GM12878 (cell line): ENCODE measurements at regions not wholly inside any gene's neighbourhood (a gene's known extent, or its start where the extent isn't known, plus 50 kb on each side); places are given as distances from the start of the nearest gene placed in this dataset.

Source experiments
- ATAC-seq: fragments of 200-7000 bp; cut with Tn5 transposase; 3 replicates; pipeline ENCODE4 v1.9.1; 2020; ENCODE audit warnings: mild to moderate bottlenecking, moderate library complexity
- BruUV-seq: library from RNA; stranded (reverse); fragments of 400-500 nt; replicated peaks from 2 replicates; lab custom pipeline; 2021; lab: Mats Ljungman, UMichigan
- CTCF ChIA-PET: fragments of 300-600 bp; sonication (Branson Sonifier 250); formaldehyde crosslinking; extraction: SDS; loops from one replicate; lab custom pipeline; 2021; ENCODE audit warnings: inconsistent platforms; lab: Yijun Ruan, JAX
- POLR2A ChIA-PET: fragments of 350-600 bp; formaldehyde crosslinking; extraction: SDS; loops from one replicate; lab custom pipeline; 2021; ENCODE audit warnings: inconsistent platforms; lab: Charles Lee
- RAD21 ChIA-PET: fragments of 300-600 bp; sonication (Branson Sonifier 250); formaldehyde crosslinking; loops from one replicate; lab custom pipeline; 2023; ENCODE audit warnings: antibody characterized with exemption; ENCODE audit not compliant: unreplicated experiment; lab: Charles Lee
- SMC1A ChIA-PET: fragments of 300-600 bp; sonication (Branson Sonifier 250); formaldehyde crosslinking; loops from one replicate; lab custom pipeline; 2023; ENCODE audit not compliant: unreplicated experiment, uncharacterized antibody; lab: Charles Lee
- DNase-seq: peaks from one replicate; pipeline ENCODE4 v3.0.0-alpha.2; 2011; ENCODE audit warnings: low read depth, low spot score
- FAIRE-seq: peaks from 3 replicates; lab custom pipeline; 2011; peaks lifted over from hg19 to GRCh38; lab: Jason Lieb, UNC
- H2AFZ ChIP-seq: 2 replicates; pipeline ENCODE4 v1.6.0; 2011; ENCODE audit warnings: low read depth, low read length, control low read depth; ENCODE audit not compliant: control insufficient read depth
- H3K27ac ChIP-seq: 2 replicates; pipeline ENCODE4 v1.5.1; 2011; ENCODE audit warnings: control low read depth; ENCODE audit not compliant: control insufficient read depth, insufficient read depth
- H3K27me3 ChIP-seq, 2 experiments: replicated peaks in 1 of 2; 2 replicates each; pipeline versions ENCODE4 v1.6.0 to v1.6.1; 2011; ENCODE audit warnings: low read length in 1 of 2; ENCODE audit not compliant: control insufficient read depth in 2 of 2, insufficient read depth in 2 of 2
- H3K36me3 ChIP-seq, 2 experiments: 2 replicates each; pipeline ENCODE4 v1.5.1; 2011; ENCODE audit warnings: low read length in 1 of 2; ENCODE audit not compliant: control insufficient read depth in 2 of 2, insufficient read depth in 2 of 2
- H3K4me1 ChIP-seq: 2 replicates; pipeline ENCODE4 v1.6.1; 2011; ENCODE audit warnings: mild to moderate bottlenecking, low read length, moderate library complexity, mixed read lengths; ENCODE audit not compliant: control insufficient read depth, insufficient read depth
- H3K4me2 ChIP-seq: 2 replicates; pipeline ENCODE4 v1.6.0; 2011; ENCODE audit warnings: control low read depth; ENCODE audit not compliant: control insufficient read depth, insufficient read depth
- H3K4me3 ChIP-seq: fragments of 200-600 bp; sonication (generic); 2 replicates; pipeline ENCODE4 v1.5.1; 2016
- H3K79me2 ChIP-seq: 2 replicates; pipeline ENCODE4 v1.6.0; 2011; ENCODE audit warnings: low read length; ENCODE audit not compliant: control insufficient read depth, insufficient read depth
- H3K9ac ChIP-seq: 2 replicates; pipeline ENCODE4 v1.8.0; 2011; ENCODE audit warnings: low read length, control low read depth, mixed read lengths; ENCODE audit not compliant: control insufficient read depth, insufficient read depth
- H3K9me3 ChIP-seq: replicated peaks from 3 replicates; pipeline ENCODE4 v1.5.1; 2011; ENCODE audit warnings: mild to moderate bottlenecking, low read length; ENCODE audit not compliant: control insufficient read depth, insufficient read depth
- H4K20me1 ChIP-seq: 2 replicates; pipeline ENCODE4 v1.6.0; 2011; ENCODE audit not compliant: control insufficient read depth, insufficient read depth
- DPF2 ChIP-seq: fragments of 450-650 bp; IDR thresholded peaks from 2 replicates; pipeline ENCODE4 v1.6.1; 2017; ENCODE audit warnings: mild to moderate bottlenecking
- ETV6 ChIP-seq, 2 experiments: fragments of 450-650 bp in 1 of 2; IDR thresholded peaks in 1 of 2; conservative IDR thresholded peaks in 1 of 2; 2 replicates each; pipeline ENCODE4 v1.6.1; 2014; ENCODE audit warnings: antibody characterized with exemption in 1 of 2, borderline replicate concordance in 1 of 2, low read depth in 1 of 2, mild to moderate bottlenecking in 1 of 2, moderate library complexity in 1 of 2
- GABPA ChIP-seq: IDR thresholded peaks from 2 replicates; pipeline ENCODE4 v1.6.1; 2014; ENCODE audit warnings: antibody characterized with exemption, low read depth, mild to moderate bottlenecking, inconsistent platforms
- LARP7 ChIP-seq: fragments of 450-650 bp; IDR thresholded peaks from 2 replicates; pipeline ENCODE4 v1.6.1; 2017; ENCODE audit warnings: mild to moderate bottlenecking
- NR2C2 ChIP-seq: IDR thresholded peaks from 2 replicates; pipeline ENCODE4 v1.6.1; 2011; ENCODE audit warnings: borderline replicate concordance, low read depth; ENCODE audit not compliant: control insufficient read depth, insufficient read length
- PML ChIP-seq: IDR thresholded peaks from 2 replicates; pipeline ENCODE4 v1.6.1; 2012; ENCODE audit warnings: low read length, inconsistent platforms
- SIX5 ChIP-seq: IDR thresholded peaks from 2 replicates; pipeline ENCODE4 v1.6.1; 2011; ENCODE audit warnings: mild to moderate bottlenecking, low read depth, low read length, moderate library complexity; ENCODE audit not compliant: severe bottlenecking
- SUPT20H ChIP-seq: IDR thresholded peaks from 2 replicates; pipeline ENCODE4 v1.6.1; 2011; ENCODE audit warnings: low read depth, mild to moderate bottlenecking, low read length, moderate library complexity, borderline replicate concordance; ENCODE audit not compliant: control insufficient read depth
- TCF3 ChIP-seq: IDR thresholded peaks from 2 replicates; pipeline ENCODE4 v1.6.1; 2012; ENCODE audit warnings: low read depth, mild to moderate bottlenecking, low read length, borderline replicate concordance; ENCODE audit not compliant: insufficient read depth
- WRNIP1 ChIP-seq: IDR thresholded peaks from 2 replicates; pipeline ENCODE4 v1.6.1; 2011; ENCODE audit warnings: low read depth, low read length, improper control_type of control experiment, borderline replicate concordance
- ZBED1 ChIP-seq: IDR thresholded peaks from 2 replicates; pipeline ENCODE4 v1.6.1; 2016; ENCODE audit warnings: borderline replicate concordance
- ZNF207 ChIP-seq: fragments of 450-650 bp; IDR thresholded peaks from 2 replicates; pipeline ENCODE4 v1.6.1; 2014; ENCODE audit warnings: antibody characterized with exemption, mild to moderate bottlenecking, borderline replicate concordance
- ZNF24 ChIP-seq: fragments of 450-650 bp; IDR thresholded peaks from 2 replicates; pipeline ENCODE4 v1.6.1; 2017; ENCODE audit warnings: antibody characterized with exemption, mild to moderate bottlenecking
- ZNF274 ChIP-seq: IDR thresholded peaks from one replicate; pipeline ENCODE4 v1.8.0; 2011; ENCODE audit not compliant: insufficient read length, insufficient read depth
- ZNF622 ChIP-seq: fragments of 450-650 bp; IDR thresholded peaks from 2 replicates; pipeline ENCODE4 v1.6.1; 2017; ENCODE audit warnings: mild to moderate bottlenecking, inconsistent platforms
- WGBS: methylation state at CpG from one replicate; pipeline ENCODE4 v1.1.6; 2016; ENCODE audit warnings: low lambda C conversion rate; ENCODE audit not compliant: insufficient replicate concordance, insufficient coverage; ENCODE audit errors: missing lambda C conversion rate; 5-methylcytosine and 5-hydroxymethylcytosine counted together
- in situ Hi-C: fragments of 300-500 bp; cut with MboI; formaldehyde crosslinking; loops from 9 replicates; pipeline ENCODE4 v1.14.3; 2018; ENCODE audit warnings: mixed read lengths
- intact Hi-C: fragments of 100-400 bp; cut with micrococcal nuclease; formaldehyde crosslinking; loops from one replicate; pipeline ENCODE4 v1.14.2; 2022; ENCODE audit not compliant: unreplicated experiment
- TF ChIP-seq, protein P1 (sequence below): fragments of 450-650 bp; IDR thresholded peaks from 2 replicates; pipeline ENCODE4 v1.6.1; 2016; ENCODE audit warnings: mild to moderate bottlenecking
- TF ChIP-seq, protein P2 (sequence below): IDR thresholded peaks from 2 replicates; pipeline ENCODE4 v1.6.1; 2011; ENCODE audit warnings: low read depth, mild to moderate bottlenecking, low read length, moderate library complexity, borderline replicate concordance; ENCODE audit errors: extremely low read depth
- TF ChIP-seq, protein P3 (sequence below): IDR thresholded peaks from 2 replicates; pipeline ENCODE4 v1.6.1; 2011; ENCODE audit warnings: mild to moderate bottlenecking, low read depth, low read length, moderate library complexity; ENCODE audit not compliant: insufficient replicate concordance

DNA sequence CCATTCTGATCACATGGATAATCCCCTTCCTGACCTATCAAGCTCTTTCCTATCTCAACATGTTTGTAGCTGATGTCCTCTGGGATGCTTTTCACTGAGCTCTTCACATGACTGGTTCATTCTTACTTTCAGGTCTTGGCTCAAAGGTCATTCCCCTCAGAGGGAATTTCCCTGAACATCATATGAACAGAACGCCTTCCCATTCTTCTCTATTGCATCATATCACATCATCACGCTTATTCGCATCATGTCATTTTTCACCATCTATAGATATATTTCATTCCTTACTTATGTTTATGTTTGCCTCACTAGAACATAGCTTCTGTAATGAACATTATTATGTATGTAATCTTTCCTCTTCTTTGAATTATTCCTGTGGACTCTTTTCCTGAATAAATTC lies 178.9 kb upstream of the APCDD1 start:
- Histone ChIP-seq H3K27ac (no peak overlapping the region), H2AFZ (no peak overlapping the region), H3K4me3 (no peak overlapping the region), H3K9ac (no peak overlapping the region), H3K9me3 (no peaks in the 10 kb centered on the region), H3K36me3 (no peaks in the 10 kb centered on the region), H4K20me1 (no peaks in the 10 kb centered on the region; the same call in 1 of the 2 replicates), H3K27me3 (no peaks in the 10 kb centered on the region; a peak in 1 of 4 replicates), H3K4me2 (no peak overlapping the region), H3K4me1 (no peaks in the 10 kb centered on the region), H3K79me2 (no peaks in the 10 kb centered on the region)
- 64% methylated on average over 3 of the region's 3 CpGs for WGBS
- TF ChIP-seq PML (no peak), LARP7 (no peak)
- ChIA-PET RAD21 (no interaction called here), SMC1A (no interaction called here), POLR2A (no interaction called here), CTCF (no interaction called here)
- in situ Hi-C loops (no loop called here), intact Hi-C loops (no loop called here)
- FAIRE-seq: no peak
- no TSS peak for BruUV-seq
- ATAC-seq: no peak
- no peak for DNase-seq

DNA sequence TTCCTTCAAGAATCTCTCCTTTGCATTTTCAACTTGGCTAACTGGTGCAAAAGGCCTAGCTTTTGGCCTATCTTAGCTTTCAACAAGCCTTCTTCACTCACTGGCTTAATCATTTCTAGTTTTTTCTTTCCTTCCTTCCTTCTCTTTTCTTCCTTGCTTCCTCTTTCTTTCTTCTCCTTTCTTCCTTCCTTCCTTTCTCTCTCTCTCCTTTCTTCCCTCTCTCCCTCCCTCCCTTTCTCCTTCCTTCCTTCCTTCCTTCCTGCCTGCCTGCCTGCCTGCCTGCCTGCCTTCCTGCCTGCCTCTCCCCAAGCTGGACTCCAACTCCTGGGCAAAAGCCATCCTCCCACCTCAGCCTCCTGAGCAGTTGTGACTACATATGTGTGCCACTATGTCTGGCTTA lies 176.2 kb upstream of the APCDD1 start:
- no peak for ATAC-seq
- SMC1A ChIA-PET: no interaction called here
- CTCF ChIA-PET: no interaction called here
- no peaks in the 10 kb centered on the region for H3K4me1 ChIP-seq
- no peak overlapping the region for H3K9ac ChIP-seq
- no peak for FAIRE-seq
- POLR2A ChIA-PET: no interaction called here
- no peaks in the 10 kb centered on the region for H4K20me1 ChIP-seq
- H3K27me3 ChIP-seq: no peaks in the 10 kb centered on the region; a peak in 1 of 4 replicates
- RAD21 ChIA-PET: no interaction called here
- DNase-seq: no peak
- H3K79me2 ChIP-seq: no peaks in the 10 kb centered on the region
- no peak overlapping the region for H2AFZ ChIP-seq
- in situ Hi-C loops (no loop called here), intact Hi-C loops (no loop called here)
- no peaks in the 10 kb centered on the region for H3K36me3 ChIP-seq
- no peak overlapping the region for H3K4me2 ChIP-seq
- no peak overlapping the region for H3K27ac ChIP-seq
- no peak overlapping the region for H3K4me3 ChIP-seq
- no peaks in the 10 kb centered on the region for H3K9me3 ChIP-seq
- no TSS peak for BruUV-seq
- TF ChIP-seq, protein P1, sequence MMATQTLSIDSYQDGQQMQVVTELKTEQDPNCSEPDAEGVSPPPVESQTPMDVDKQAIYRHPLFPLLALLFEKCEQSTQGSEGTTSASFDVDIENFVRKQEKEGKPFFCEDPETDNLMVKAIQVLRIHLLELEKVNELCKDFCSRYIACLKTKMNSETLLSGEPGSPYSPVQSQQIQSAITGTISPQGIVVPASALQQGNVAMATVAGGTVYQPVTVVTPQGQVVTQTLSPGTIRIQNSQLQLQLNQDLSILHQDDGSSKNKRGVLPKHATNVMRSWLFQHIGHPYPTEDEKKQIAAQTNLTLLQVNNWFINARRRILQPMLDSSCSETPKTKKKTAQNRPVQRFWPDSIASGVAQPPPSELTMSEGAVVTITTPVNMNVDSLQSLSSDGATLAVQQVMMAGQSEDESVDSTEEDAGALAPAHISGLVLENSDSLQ: no peak
- TF ChIP-seq DPF2 (no peak), TCF3 (no peak), ZNF24 (no peak), SUPT20H (no peak), WRNIP1 (no peak), ZNF207 (no peak), ZNF622 (no peak), GABPA (no peak), ZBED1 (no peak), ZNF274 (no peak), NR2C2 (no peak), SIX5 (no peak), ETV6 (conservative IDR thresholded peaks at IDR 0.05 in 1 of 2, IDR thresholded peaks at IDR 0.05 in 1 of 2; ENCODE audit: borderline replicate concordance in 1 of 2, low read depth in 1 of 2) (no peak)
- TF ChIP-seq, protein P2, sequence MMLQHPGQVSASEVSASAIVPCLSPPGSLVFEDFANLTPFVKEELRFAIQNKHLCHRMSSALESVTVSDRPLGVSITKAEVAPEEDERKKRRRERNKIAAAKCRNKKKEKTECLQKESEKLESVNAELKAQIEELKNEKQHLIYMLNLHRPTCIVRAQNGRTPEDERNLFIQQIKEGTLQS: no peak
- TF ChIP-seq, protein P3, sequence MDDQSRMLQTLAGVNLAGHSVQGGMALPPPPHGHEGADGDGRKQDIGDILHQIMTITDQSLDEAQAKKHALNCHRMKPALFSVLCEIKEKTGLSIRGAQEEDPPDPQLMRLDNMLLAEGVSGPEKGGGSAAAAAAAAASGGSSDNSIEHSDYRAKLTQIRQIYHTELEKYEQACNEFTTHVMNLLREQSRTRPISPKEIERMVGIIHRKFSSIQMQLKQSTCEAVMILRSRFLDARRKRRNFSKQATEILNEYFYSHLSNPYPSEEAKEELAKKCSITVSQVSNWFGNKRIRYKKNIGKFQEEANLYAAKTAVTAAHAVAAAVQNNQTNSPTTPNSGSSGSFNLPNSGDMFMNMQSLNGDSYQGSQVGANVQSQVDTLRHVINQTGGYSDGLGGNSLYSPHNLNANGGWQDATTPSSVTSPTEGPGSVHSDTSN: no peak
